ENCODE measurements at regions not wholly inside any gene's neighbourhood (a gene's known extent, or its start where the extent isn't known, plus 50 kb on each side); places are given as distances from the start of the nearest gene placed in this dataset.

GRCh38 chr16:47774661-47775060 lies 313.5 kb downstream of the PHKB start:
- H3K36me3 ChIP-seq (ENCODE audit: insufficient read depth, low read length): no peaks in the 10 kb centered on the region
- H3K9me3 ChIP-seq (ENCODE audit: insufficient read depth, low read depth, low read length): no peaks in the 10 kb centered on the region
- H3K4me3 ChIP-seq (ENCODE audit: low read length, poor library complexity, severe bottlenecking): no peak overlapping the region
- H3K79me2 ChIP-seq (ENCODE audit: insufficient read depth, low read length): no peaks in the 10 kb centered on the region
- no peaks in the 10 kb centered on the region for H3K27me3 ChIP-seq (ENCODE audit: insufficient read depth, low read length, poor library complexity, severe bottlenecking)
- TF ChIP-seq EZH2phosphoT487 (IDR thresholded peaks at IDR 0.05; ENCODE audit: borderline replicate concordance) (no peak), CTCF (conservative IDR thresholded peaks at IDR 0.05; ENCODE audit: low read length) (no peak)
- no peak overlapping the region for H2AFZ ChIP-seq (ENCODE audit: low read length)
- H3K4me1 ChIP-seq (ENCODE audit: insufficient read depth, low read length, poor library complexity, severe bottlenecking): peaks cover 9% of the 10 kb centered on the region
- no peaks in the 10 kb centered on the region for H3K9me2 ChIP-seq (replicated peaks; ENCODE audit: low read depth, low read length)
- no peak overlapping the region for H3K4me2 ChIP-seq (ENCODE audit: low read depth, low read length, poor library complexity, severe bottlenecking)
- no peak overlapping the region for H3K9ac ChIP-seq (ENCODE audit: low read depth, low read length, poor library complexity, severe bottlenecking)
- H3F3A ChIP-seq (ENCODE audit: low read depth): no peaks in the 10 kb centered on the region
- no peaks in the 10 kb centered on the region for H4K20me1 ChIP-seq (ENCODE audit: insufficient read depth, low read length, poor library complexity, severe bottlenecking)

GRCh38 chr16:47753659-47754058 lies 292.5 kb downstream of the PHKB start:
- H2AFZ ChIP-seq (ENCODE audit: low read length): no peak overlapping the region
- H3K4me2 ChIP-seq (ENCODE audit: low read depth, low read length, poor library complexity, severe bottlenecking): no peak overlapping the region
- no peaks in the 10 kb centered on the region for H3K9me3 ChIP-seq (ENCODE audit: insufficient read depth, low read depth, low read length)
- H3K9ac ChIP-seq (ENCODE audit: low read depth, low read length, poor library complexity, severe bottlenecking): no peak overlapping the region
- no peaks in the 10 kb centered on the region for H3K9me2 ChIP-seq (replicated peaks; ENCODE audit: low read depth, low read length)
- H3F3A ChIP-seq (ENCODE audit: low read depth): no peaks in the 10 kb centered on the region
- H3K79me2 ChIP-seq (ENCODE audit: insufficient read depth, low read length): no peaks in the 10 kb centered on the region
- no peak overlapping the region for H3K4me3 ChIP-seq (ENCODE audit: low read length, poor library complexity, severe bottlenecking)
- no peak for TF ChIP-seq CTCF (conservative IDR thresholded peaks at IDR 0.05; ENCODE audit: low read length)
- no peak for TF ChIP-seq EZH2phosphoT487 (IDR thresholded peaks at IDR 0.05; ENCODE audit: borderline replicate concordance)
- no peaks in the 10 kb centered on the region for H3K27me3 ChIP-seq (ENCODE audit: insufficient read depth, low read length, poor library complexity, severe bottlenecking)
- H4K20me1 ChIP-seq (ENCODE audit: insufficient read depth, low read length, poor library complexity, severe bottlenecking): no peaks in the 10 kb centered on the region
- H3K36me3 ChIP-seq (ENCODE audit: insufficient read depth, low read length): no peaks in the 10 kb centered on the region
- no peaks in the 10 kb centered on the region for H3K4me1 ChIP-seq (ENCODE audit: insufficient read depth, low read length, poor library complexity, severe bottlenecking)

All from Loucy (cell line).